ENCODE measurements at regions not wholly inside any gene's neighbourhood (a gene's known extent, or its start where the extent isn't known, plus 50 kb on each side); places are given as distances from the start of the nearest gene placed in this dataset.

DNA sequence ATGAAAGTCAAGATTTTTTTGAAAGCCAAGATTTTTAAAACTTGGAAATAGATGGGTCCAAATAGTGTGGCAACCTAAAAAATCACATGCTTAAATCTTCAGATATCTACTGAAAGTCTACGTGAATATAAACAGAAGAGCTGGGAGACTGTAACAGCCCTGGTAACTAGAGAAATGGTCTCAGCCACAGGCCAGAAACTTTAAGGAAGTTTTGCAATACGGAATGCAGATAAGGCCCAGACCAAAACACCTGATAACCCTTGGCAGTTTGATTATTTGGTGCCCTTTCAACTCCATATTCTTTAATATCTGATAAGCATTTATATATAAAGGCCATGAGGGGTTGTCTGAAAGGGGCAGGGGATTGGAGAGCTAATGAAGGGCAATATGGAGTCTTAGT, 537.3 kb upstream of the TGFBR2 start:
- no peak overlapping the region for H3K27ac ChIP-seq
- no peak for TF ChIP-seq ZFX (IDR thresholded peaks at IDR 0.05; ENCODE audit: borderline replicate concordance)
- TF ChIP-seq, protein P1, sequence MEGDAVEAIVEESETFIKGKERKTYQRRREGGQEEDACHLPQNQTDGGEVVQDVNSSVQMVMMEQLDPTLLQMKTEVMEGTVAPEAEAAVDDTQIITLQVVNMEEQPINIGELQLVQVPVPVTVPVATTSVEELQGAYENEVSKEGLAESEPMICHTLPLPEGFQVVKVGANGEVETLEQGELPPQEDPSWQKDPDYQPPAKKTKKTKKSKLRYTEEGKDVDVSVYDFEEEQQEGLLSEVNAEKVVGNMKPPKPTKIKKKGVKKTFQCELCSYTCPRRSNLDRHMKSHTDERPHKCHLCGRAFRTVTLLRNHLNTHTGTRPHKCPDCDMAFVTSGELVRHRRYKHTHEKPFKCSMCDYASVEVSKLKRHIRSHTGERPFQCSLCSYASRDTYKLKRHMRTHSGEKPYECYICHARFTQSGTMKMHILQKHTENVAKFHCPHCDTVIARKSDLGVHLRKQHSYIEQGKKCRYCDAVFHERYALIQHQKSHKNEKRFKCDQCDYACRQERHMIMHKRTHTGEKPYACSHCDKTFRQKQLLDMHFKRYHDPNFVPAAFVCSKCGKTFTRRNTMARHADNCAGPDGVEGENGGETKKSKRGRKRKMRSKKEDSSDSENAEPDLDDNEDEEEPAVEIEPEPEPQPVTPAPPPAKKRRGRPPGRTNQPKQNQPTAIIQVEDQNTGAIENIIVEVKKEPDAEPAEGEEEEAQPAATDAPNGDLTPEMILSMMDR (IDR thresholded peaks at IDR 0.05), result no peak

DNA sequence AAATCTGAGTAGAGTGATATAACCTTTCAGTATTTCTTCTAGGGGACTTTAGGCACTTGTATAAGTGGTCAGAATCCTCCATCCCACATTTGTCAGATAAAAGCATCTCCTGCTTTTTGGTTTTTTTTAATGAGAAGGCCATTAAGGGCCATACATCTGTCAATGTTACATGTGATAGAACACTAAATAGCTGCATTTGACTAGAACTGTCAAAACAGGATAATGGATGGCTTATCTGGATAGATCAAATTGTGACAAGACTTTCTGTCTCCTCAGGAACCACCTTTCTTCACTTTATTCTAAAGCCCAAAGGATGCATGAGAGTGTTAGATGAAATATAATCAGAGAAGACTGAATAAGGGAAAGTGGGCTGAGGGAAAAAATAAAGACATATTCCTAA, 533.4 kb upstream of the TGFBR2 start:
- no peak for TF ChIP-seq ZFX (IDR thresholded peaks at IDR 0.05; ENCODE audit: borderline replicate concordance)
- TF ChIP-seq, protein P1 (IDR thresholded peaks at IDR 0.05), result no peak
- H3K27ac ChIP-seq, result no peak overlapping the region

DNA sequence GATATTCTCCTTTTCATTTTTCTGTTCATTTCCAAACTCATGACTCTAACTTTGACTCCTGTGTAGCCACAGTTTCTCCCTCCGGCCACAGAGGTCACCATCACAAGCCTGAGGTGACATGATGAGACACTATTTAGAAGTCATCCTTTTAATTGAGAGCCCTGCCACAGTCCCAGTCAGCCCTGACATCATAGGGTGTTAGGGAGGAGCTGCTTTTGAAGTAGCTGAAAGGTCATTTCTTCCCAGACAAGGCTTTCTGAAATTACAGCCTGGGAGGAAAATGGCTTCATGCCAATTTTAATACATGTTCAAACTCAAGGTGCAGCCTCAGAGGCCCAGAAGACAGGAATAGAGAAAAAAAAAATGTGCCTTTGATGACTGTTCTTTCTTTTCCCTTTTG, 532.8 kb upstream of the TGFBR2 start:
- H3K27ac ChIP-seq, result no peak overlapping the region
- TF ChIP-seq, protein P1 (IDR thresholded peaks at IDR 0.05), result no peak
- TF ChIP-seq ZFX (IDR thresholded peaks at IDR 0.05; ENCODE audit: borderline replicate concordance), result no peak

DNA sequence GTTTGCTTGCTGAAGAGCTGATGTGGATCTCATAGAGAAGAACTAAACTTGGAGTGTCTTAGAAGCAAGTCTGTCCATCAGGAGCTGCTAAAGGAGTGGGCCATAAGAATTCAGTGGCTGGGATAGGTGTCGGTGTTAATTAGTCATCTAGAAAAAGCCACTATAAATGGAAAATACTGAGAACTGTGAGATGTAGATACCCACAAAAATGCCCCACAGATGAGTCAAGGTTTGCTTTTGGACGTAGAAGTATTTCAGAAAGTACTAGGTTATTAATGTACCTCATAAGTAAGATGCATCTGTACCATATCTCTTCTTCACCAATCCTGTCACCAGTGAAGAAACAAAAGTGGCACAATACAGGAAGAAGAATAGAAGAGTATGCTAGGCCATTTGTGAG, 530.9 kb upstream of the TGFBR2 start:
- no peak for TF ChIP-seq ZFX (IDR thresholded peaks at IDR 0.05; ENCODE audit: borderline replicate concordance)
- TF ChIP-seq, protein P1 (IDR thresholded peaks at IDR 0.05), result no peak

DNA sequence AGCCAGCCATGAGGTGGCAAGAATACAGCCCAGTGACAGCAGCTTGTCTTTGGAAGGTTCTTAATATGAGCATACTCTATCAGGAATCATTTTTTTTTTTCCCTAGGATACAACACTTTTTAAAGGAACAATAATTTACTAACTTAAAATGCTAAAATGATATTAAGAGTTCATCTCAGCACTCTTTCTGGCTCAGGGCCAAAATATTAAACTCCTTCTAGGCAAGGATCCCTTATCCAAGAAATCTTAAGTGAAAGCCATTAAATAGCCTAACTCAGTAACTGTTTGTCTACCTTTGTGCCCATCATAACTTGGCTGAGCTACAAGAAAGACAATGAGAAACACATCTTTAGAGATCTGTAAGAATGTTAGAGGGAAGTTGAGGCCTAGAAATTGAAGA, 529.5 kb upstream of the TGFBR2 start:
- H3K27ac ChIP-seq, result no peak overlapping the region
- TF ChIP-seq, protein P1 (IDR thresholded peaks at IDR 0.05), result no peak
- TF ChIP-seq ZFX (IDR thresholded peaks at IDR 0.05; ENCODE audit: borderline replicate concordance), result no peak

More for the DNA sequence above, 530.9 kb upstream of the TGFBR2 start:
- no peak overlapping the region for H3K27ac ChIP-seq

DNA sequence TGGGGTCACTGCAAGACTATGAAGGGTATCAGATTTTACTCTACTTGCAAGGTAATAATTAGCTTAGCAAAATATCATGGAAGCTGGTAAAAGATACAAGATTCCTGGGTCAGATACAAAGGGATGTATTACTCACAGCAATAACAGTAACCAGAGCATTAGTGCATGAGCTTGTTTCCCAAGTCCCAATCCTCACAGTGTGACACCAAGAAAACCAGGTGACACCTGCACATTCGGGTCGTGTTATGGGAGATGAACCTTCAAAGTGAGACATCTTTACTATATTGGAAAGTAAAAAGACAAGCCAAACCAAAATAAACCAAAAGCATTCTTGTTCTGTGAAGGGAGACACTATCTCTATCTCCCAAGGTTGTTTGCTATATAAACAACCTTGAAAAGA, 528.7 kb upstream of the TGFBR2 start:
- TF ChIP-seq, protein P1 (IDR thresholded peaks at IDR 0.05), result no peak
- TF ChIP-seq ZFX (IDR thresholded peaks at IDR 0.05; ENCODE audit: borderline replicate concordance), result no peak
- H3K27ac ChIP-seq, result no peak overlapping the region

DNA sequence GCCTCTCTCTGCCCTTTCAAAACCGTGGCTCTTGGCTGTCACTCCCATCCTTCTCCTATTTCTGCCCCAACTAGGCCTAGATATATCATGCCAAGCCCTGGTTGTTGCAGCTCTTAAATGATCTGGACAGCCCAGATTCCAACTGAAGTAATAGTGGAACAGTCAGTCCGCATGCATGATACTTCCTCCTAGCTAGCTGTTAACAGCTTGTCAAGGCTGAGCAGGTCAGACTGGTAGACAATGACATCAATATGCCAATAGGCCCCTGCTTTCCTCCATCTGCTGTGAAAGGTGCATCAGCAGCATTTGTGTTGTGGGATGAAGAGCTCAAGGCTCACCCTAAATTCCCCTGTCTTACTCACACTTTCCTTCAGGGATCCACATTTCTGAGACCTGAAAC, 527.7 kb upstream of the TGFBR2 start:
- no peak overlapping the region for H3K27ac ChIP-seq
- TF ChIP-seq, protein P1 (IDR thresholded peaks at IDR 0.05), result no peak
- TF ChIP-seq ZFX (IDR thresholded peaks at IDR 0.05; ENCODE audit: borderline replicate concordance), result no peak

All from 22Rv1 (cell line).